IgD-negative memory B cell (primary cell): ENCODE measurements at regions not wholly inside any gene's neighbourhood (a gene's known extent, or its start where the extent isn't known, plus 50 kb on each side); places are given as distances from the start of the nearest gene placed in this dataset.
A peak's percentile ranks its signal among the peaks of the same experiment; 100 is the strongest.

Experiments used
- H3K27ac Mint-ChIP-seq, 3 donors: one replicate each; pipeline ENCODE4 v1.8.0; 2020 to 2022; ENCODE audit warnings: mild to moderate bottlenecking in 3 of 3, mixed read lengths in 3 of 3, moderate library complexity in 1 of 3
- H3K27me3 Mint-ChIP-seq: one replicate; pipeline ENCODE4 v1.8.0; 2021; ENCODE audit warnings: mixed read lengths
- H3K36me3 Mint-ChIP-seq: one replicate; pipeline ENCODE4 v1.8.0; 2020; ENCODE audit warnings: mild to moderate bottlenecking, mixed read lengths
- H3K4me1 Mint-ChIP-seq, 3 donors: one replicate each; pipeline ENCODE4 v1.8.0; 2020 to 2022; ENCODE audit warnings: mixed read lengths in 3 of 3, mild to moderate bottlenecking in 1 of 3
- H3K4me3 Mint-ChIP-seq, 4 donors: one replicate each; pipeline ENCODE4 v1.8.0; 2020 to 2022; ENCODE audit warnings: mild to moderate bottlenecking in 4 of 4, mixed read lengths in 4 of 4, moderate library complexity in 3 of 4
- H3K9me3 Mint-ChIP-seq, 3 donors: one replicate each; pipeline ENCODE4 v1.8.0; 2020 to 2021; ENCODE audit warnings: mixed read lengths in 3 of 3, mild to moderate bottlenecking in 1 of 3

GRCh38 chr20:52921340-52921739 lies 50.8 kb upstream of the TSHZ2 start:
- Mint-ChIP-seq H3K4me3 (no peak overlapping the region), H3K27ac (peak overlapping the region in 1 of 3 donors; percentile 36), H3K36me3 (peaks cover 1% of the 10 kb centered on the region), H3K4me1 (no peaks in the 10 kb centered on the region), H3K9me3 (peaks cover 0 to 3% (median 0%) of the 10 kb centered on the region in 3 donors), H3K27me3 (peaks cover 6% of the 10 kb centered on the region)

- Mint-ChIP-seq H3K9me3 (peaks cover 0 to 15% (median 11%) of the 10 kb centered on the region in 3 donors), H3K4me1 (no peaks in the 10 kb centered on the region), H3K36me3 (peaks cover 1% of the 10 kb centered on the region), H3K27ac (no peak overlapping the region), H3K27me3 (peaks cover 6% of the 10 kb centered on the region), H3K4me3 (no peak overlapping the region)
Observed at GRCh38 chr20:52918311-52918710, 53.8 kb upstream of the TSHZ2 start.

- Mint-ChIP-seq H3K9me3 (peaks cover 0 to 15% (median 11%) of the 10 kb centered on the region in 3 donors), H3K4me3 (no peak overlapping the region), H3K27ac (no peak overlapping the region), H3K4me1 (no peaks in the 10 kb centered on the region), H3K27me3 (peaks cover 2% of the 10 kb centered on the region), H3K36me3 (no peaks in the 10 kb centered on the region)
Observed at GRCh38 chr20:52915564-52915963, 56.6 kb upstream of the TSHZ2 start.

GRCh38 chr20:52914870-52915269 lies 57.3 kb upstream of the TSHZ2 start:
- Mint-ChIP-seq H3K4me1 (no peaks in the 10 kb centered on the region), H3K27ac (no peak overlapping the region), H3K4me3 (no peak overlapping the region), H3K36me3 (no peaks in the 10 kb centered on the region), H3K27me3 (peaks cover 2% of the 10 kb centered on the region), H3K9me3 (peaks cover 0 to 15% (median 13%) of the 10 kb centered on the region in 3 donors)

GRCh38 chr20:52913650-52914387 lies 58.3 kb upstream of the TSHZ2 start:
- Mint-ChIP-seq H3K4me1 (no peaks in the 10 kb centered on the region), H3K9me3 (peaks cover 0 to 15% (median 14%) of the 10 kb centered on the region in 3 donors), H3K27ac (no peak overlapping the region), H3K27me3 (peaks cover 5% of the 10 kb centered on the region), H3K36me3 (no peaks in the 10 kb centered on the region), H3K4me3 (no peak overlapping the region)

- peaks cover 14% of the 10 kb centered on the region for H3K27me3 Mint-ChIP-seq
- peaks cover 1% of the 10 kb centered on the region for H3K36me3 Mint-ChIP-seq
- H3K27ac Mint-ChIP-seq = no peak overlapping the region
- peaks cover 0 to 5% (median 2%) of the 10 kb centered on the region in 3 donors for H3K9me3 Mint-ChIP-seq
- H3K4me1 Mint-ChIP-seq = peaks cover 0 to 1% (median 0%) of the 10 kb centered on the region in 3 donors
- no peak overlapping the region for H3K4me3 Mint-ChIP-seq
Observed at GRCh38 chr20:52905241-52905994, 66.7 kb upstream of the TSHZ2 start.

GRCh38 chr20:52904837-52905236 lies 67.3 kb upstream of the TSHZ2 start:
- Mint-ChIP-seq H3K4me3 (no peak overlapping the region), H3K9me3 (peaks cover 0 to 5% (median under 1%) of the 10 kb centered on the region in 3 donors), H3K4me1 (peaks cover 0 to 1% (median 0%) of the 10 kb centered on the region in 3 donors), H3K27ac (no peak overlapping the region), H3K36me3 (peaks cover 1% of the 10 kb centered on the region), H3K27me3 (peaks cover 14% of the 10 kb centered on the region)

- peaks cover 0 to 5% (median 1%) of the 10 kb centered on the region in 3 donors for H3K4me1 Mint-ChIP-seq
- no peak overlapping the region for H3K4me3 Mint-ChIP-seq
- no peaks in the 10 kb centered on the region for H3K36me3 Mint-ChIP-seq
- peaks cover 9% of the 10 kb centered on the region for H3K27me3 Mint-ChIP-seq
- peaks cover 0 to 5% (median 4%) of the 10 kb centered on the region in 3 donors for H3K9me3 Mint-ChIP-seq
- no peak overlapping the region for H3K27ac Mint-ChIP-seq
Observed at GRCh38 chr20:52899041-52899608, 73.0 kb upstream of the TSHZ2 start.

- Mint-ChIP-seq H3K9me3 (peaks cover 0 to 4% (median 0%) of the 10 kb centered on the region in 3 donors), H3K4me3 (no peak overlapping the region), H3K36me3 (no peaks in the 10 kb centered on the region), H3K27me3 (no peaks in the 10 kb centered on the region), H3K27ac (no peak overlapping the region), H3K4me1 (peaks cover 0 to 5% (median 1%) of the 10 kb centered on the region in 3 donors)
Observed at GRCh38 chr20:52896348-52896747, 75.8 kb upstream of the TSHZ2 start.

GRCh38 chr20:52895701-52896100 lies 76.5 kb upstream of the TSHZ2 start:
- H3K4me3 Mint-ChIP-seq = no peak overlapping the region
- H3K9me3 Mint-ChIP-seq = peaks cover 0 to 9% (median 4%) of the 10 kb centered on the region in 3 donors
- H3K27ac Mint-ChIP-seq = no peak overlapping the region
- H3K4me1 Mint-ChIP-seq = peaks cover 0 to 5% (median 1%) of the 10 kb centered on the region in 3 donors
- H3K36me3 Mint-ChIP-seq = no peaks in the 10 kb centered on the region
- no peaks in the 10 kb centered on the region for H3K27me3 Mint-ChIP-seq

- Mint-ChIP-seq H3K4me3 (no peak overlapping the region), H3K9me3 (peaks cover 0 to 9% (median 4%) of the 10 kb centered on the region in 3 donors), H3K27ac (no peak overlapping the region), H3K4me1 (peaks cover 0 to 5% (median 1%) of the 10 kb centered on the region in 3 donors), H3K36me3 (no peaks in the 10 kb centered on the region), H3K27me3 (no peaks in the 10 kb centered on the region)
Observed at GRCh38 chr20:52895235-52895634, 76.9 kb upstream of the TSHZ2 start.

- H3K4me3 Mint-ChIP-seq = no peak overlapping the region
- H3K27me3 Mint-ChIP-seq = peaks cover 1% of the 10 kb centered on the region
- peaks cover 0 to 5% (median 4%) of the 10 kb centered on the region in 3 donors for H3K4me1 Mint-ChIP-seq
- no peak overlapping the region for H3K27ac Mint-ChIP-seq
- no peaks in the 10 kb centered on the region for H3K36me3 Mint-ChIP-seq
- peaks cover 1 to 9% (median 6%) of the 10 kb centered on the region in 3 donors for H3K9me3 Mint-ChIP-seq
Observed at GRCh38 chr20:52893498-52893897, 78.7 kb upstream of the TSHZ2 start.

GRCh38 chr20:52892023-52892422 lies 80.1 kb upstream of the TSHZ2 start:
- Mint-ChIP-seq H3K27ac (no peak overlapping the region), H3K4me1 (peaks cover 0 to 5% (median 4%) of the 10 kb centered on the region in 3 donors), H3K4me3 (no peak overlapping the region), H3K27me3 (peaks cover 1% of the 10 kb centered on the region), H3K36me3 (peaks cover under 1% of the 10 kb centered on the region), H3K9me3 (peaks cover 1 to 9% (median 6%) of the 10 kb centered on the region in 3 donors)

GRCh38 chr20:52890130-52890529 lies 82.0 kb upstream of the TSHZ2 start:
- Mint-ChIP-seq H3K36me3 (peaks cover 4% of the 10 kb centered on the region), H3K27ac (no peak overlapping the region), H3K4me3 (no peak overlapping the region)

GRCh38 chr20:52889225-52889624 lies 82.9 kb upstream of the TSHZ2 start:
- H3K27ac Mint-ChIP-seq = no peak overlapping the region
- H3K9me3 Mint-ChIP-seq = peaks cover 3 to 6% (median 5%) of the 10 kb centered on the region in 3 donors
- peaks cover 0 to 3% (median 0%) of the 10 kb centered on the region in 3 donors for H3K4me1 Mint-ChIP-seq
- H3K4me3 Mint-ChIP-seq = no peak overlapping the region
- H3K27me3 Mint-ChIP-seq = peaks cover 6% of the 10 kb centered on the region
- peaks cover 5% of the 10 kb centered on the region for H3K36me3 Mint-ChIP-seq

More at GRCh38 chr20:52890130-52890529, 82.0 kb upstream of the TSHZ2 start:
- H3K9me3 Mint-ChIP-seq = peaks cover 1 to 6% (median 5%) of the 10 kb centered on the region in 3 donors
- H3K4me1 Mint-ChIP-seq = peaks cover 0 to 3% (median 1%) of the 10 kb centered on the region in 3 donors
- peaks cover 6% of the 10 kb centered on the region for H3K27me3 Mint-ChIP-seq
